IPS-15b (cell line): ENCODE measurements at regions not wholly inside any gene's neighbourhood (a gene's known extent, or its start where the extent isn't known, plus 50 kb on each side); places are given as distances from the start of the nearest gene placed in this dataset.

Experiments used
- H3K27me3 ChIP-seq: one replicate; pipeline ENCODE4 v1.6.1; 2013; ENCODE audit warnings: low read length; ENCODE audit not compliant: control insufficient read depth, insufficient read depth
- H3K36me3 ChIP-seq: one replicate; pipeline ENCODE4 v1.6.1; 2013; ENCODE audit warnings: low read length; ENCODE audit not compliant: control insufficient read depth, insufficient read depth
- H3K4me1 ChIP-seq: one replicate; pipeline ENCODE4 v1.6.1; 2013; ENCODE audit warnings: mild to moderate bottlenecking, low read length; ENCODE audit not compliant: control insufficient read depth, insufficient read depth
- H3K4me3 ChIP-seq: one replicate; pipeline ENCODE4 v1.5.1; 2013; ENCODE audit warnings: low read depth, low read length
- H3K9ac ChIP-seq: one replicate; pipeline ENCODE4 v1.6.1; 2013; ENCODE audit warnings: low read depth, mild to moderate bottlenecking, low read length
- H3K9me3 ChIP-seq: one replicate; pipeline ENCODE4 v1.6.1; 2013; ENCODE audit warnings: mild to moderate bottlenecking, low read length; ENCODE audit not compliant: control insufficient read depth, insufficient read depth

GRCh38 chr6:65771946-65772345 is 64.9 kb upstream of the EYS start:
- Histone ChIP-seq H3K4me1 (no peaks in the 10 kb centered on the region), H3K27me3 (no peaks in the 10 kb centered on the region), H3K36me3 (no peaks in the 10 kb centered on the region), H3K4me3 (no peak overlapping the region), H3K9ac (no peak overlapping the region), H3K9me3 (no peaks in the 10 kb centered on the region)

- H3K36me3 ChIP-seq = no peaks in the 10 kb centered on the region
- H3K9me3 ChIP-seq = no peaks in the 10 kb centered on the region
- no peaks in the 10 kb centered on the region for H3K27me3 ChIP-seq
- H3K4me1 ChIP-seq = no peaks in the 10 kb centered on the region
- no peak overlapping the region for H3K4me3 ChIP-seq
- H3K9ac ChIP-seq = no peak overlapping the region
These were observed 54.9 kb upstream of the EYS start for GRCh38 chr6:65761890-65762289.

DNA sequence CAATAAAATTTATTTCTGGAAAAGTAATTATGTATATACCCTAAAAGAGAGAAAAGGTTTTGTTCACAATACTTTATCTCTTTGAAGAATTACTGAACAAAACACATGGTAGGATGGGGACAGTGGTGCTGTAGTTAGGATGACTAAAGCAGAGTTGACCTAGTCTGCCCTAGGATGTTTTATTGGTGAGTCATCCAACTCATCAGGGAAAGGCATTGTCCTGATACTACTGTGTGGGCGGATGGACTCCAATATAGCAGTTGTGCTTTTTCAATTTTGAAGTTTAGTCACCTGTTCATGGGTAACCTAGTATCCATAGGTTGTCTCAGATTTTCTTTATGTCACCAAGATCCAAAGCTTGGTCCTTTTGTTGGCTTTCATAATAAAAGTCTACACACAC is 53.3 kb upstream of the EYS start:
- no peaks in the 10 kb centered on the region for H3K4me1 ChIP-seq
- no peak overlapping the region for H3K4me3 ChIP-seq
- no peaks in the 10 kb centered on the region for H3K9me3 ChIP-seq
- H3K36me3 ChIP-seq = no peaks in the 10 kb centered on the region
- H3K9ac ChIP-seq = no peak overlapping the region
- H3K27me3 ChIP-seq = no peaks in the 10 kb centered on the region
